ENCODE measurements at regions not wholly inside any gene's neighbourhood (a gene's known extent, or its start where the extent isn't known, plus 50 kb on each side); places are given as distances from the start of the nearest gene placed in this dataset.
"Not testable (repeated sequence)": the region's sequence is repeated elsewhere in the genome, so short reads cannot be mapped to it uniquely, and the experiment has no call there.

DNA sequence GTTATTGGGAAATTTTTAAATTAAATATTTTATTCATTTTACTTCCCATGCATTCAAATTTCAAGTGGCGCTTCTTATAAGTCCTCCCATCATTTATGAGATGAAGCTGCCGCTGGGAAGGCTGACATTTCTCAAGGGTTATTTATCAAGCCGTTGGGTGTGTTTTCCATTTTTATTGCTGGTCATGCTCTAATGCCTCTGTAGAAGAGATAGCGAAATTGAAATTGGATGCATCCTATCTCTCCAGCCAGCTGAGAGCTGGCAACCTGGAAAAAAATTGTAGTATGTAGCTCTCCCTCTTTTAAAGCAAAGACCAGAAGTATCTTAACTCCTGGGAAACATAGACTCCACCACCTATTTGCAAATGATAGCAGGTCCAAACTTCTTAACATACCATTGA is 135.9 kb downstream of the C6orf118 start:
- FAIRE-seq (no peak), DNase-seq (ENCODE audit: low spot score) (no peak)

GRCh38 chr6:165167861-165168260 is 141.5 kb downstream of the C6orf118 start:
- FAIRE-seq: no peak
- no peak for DNase-seq (ENCODE audit: low spot score)

DNA sequence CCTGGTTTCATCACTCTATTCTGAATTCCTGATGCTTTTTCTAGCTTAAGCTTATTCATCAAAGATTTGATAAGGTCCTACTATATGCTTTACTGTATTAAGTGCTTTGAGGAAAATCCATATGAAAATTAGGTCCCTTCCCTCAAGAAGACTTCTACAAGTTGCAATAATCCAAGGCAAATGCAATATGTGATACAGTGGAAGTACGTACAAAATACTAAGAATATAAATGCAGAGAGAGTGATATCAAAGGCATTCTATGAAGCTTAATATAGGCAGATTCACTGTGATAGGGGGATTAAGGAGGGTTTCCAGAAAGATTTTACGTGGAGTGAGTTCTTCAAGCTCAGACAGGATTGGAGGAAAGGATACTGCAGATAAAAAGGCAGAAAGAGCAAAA is 142.1 kb downstream of the C6orf118 start:
- FAIRE-seq: no peak

DNA sequence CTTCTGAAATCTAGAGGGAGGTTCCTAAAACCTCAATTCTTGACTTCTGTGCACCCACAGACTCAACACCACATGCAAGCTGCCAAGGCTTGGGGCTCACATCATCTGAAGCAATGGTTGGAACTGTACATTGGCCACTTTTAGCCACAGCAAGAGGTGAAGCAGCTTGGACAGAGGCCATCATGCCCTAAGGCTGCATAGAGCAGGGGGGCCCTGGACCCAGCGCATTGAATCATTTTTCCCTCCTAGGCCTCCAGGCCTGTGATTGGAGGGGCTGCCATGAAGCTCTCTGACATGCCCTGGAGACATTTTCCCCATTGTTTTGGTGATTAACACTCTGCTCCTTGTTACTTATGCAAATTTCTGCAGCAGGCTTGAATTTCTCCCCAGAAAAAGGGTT is 145.9 kb downstream of the C6orf118 start:
- DNase-seq (ENCODE audit: low spot score): no peak

More for the DNA sequence above, 142.1 kb downstream of the C6orf118 start:
- no peak for DNase-seq (ENCODE audit: low spot score)

GRCh38 chr6:165159460-165159859 is 149.9 kb downstream of the C6orf118 start:
- no peak for FAIRE-seq
- no peak for DNase-seq (ENCODE audit: low spot score)

More for the DNA sequence above, 145.9 kb downstream of the C6orf118 start:
- FAIRE-seq: no peak

GRCh38 chr6:165146456-165146855 is 162.9 kb downstream of the C6orf118 start:
- FAIRE-seq: no peak
- DNase-seq (ENCODE audit: low spot score): no peak

- DNase-seq (ENCODE audit: low spot score) (no peak), FAIRE-seq (no peak)
Measured at GRCh38 chr6:165135889-165136288, 173.5 kb downstream of the C6orf118 start.

GRCh38 chr6:165129086-165129485 is 180.3 kb downstream of the C6orf118 start:
- FAIRE-seq (no peak), DNase-seq (ENCODE audit: low spot score) (no peak)

- peak; percentile 71 for FAIRE-seq
Measured at GRCh38 chr6:165127743-165128142, 181.7 kb downstream of the C6orf118 start.

GRCh38 chr6:165124681-165125080 is 184.7 kb downstream of the C6orf118 start:
- FAIRE-seq; DNase-seq (ENCODE audit: low spot score): not testable (repeated sequence)

More at GRCh38 chr6:165127743-165128142, 181.7 kb downstream of the C6orf118 start:
- DNase-seq (ENCODE audit: low spot score): not testable (repeated sequence)

- FAIRE-seq: no peak
- DNase-seq (ENCODE audit: low spot score): no peak
Measured at GRCh38 chr6:165119231-165120020, 190.0 kb downstream of the C6orf118 start.

- DNase-seq (ENCODE audit: low spot score) (no peak), FAIRE-seq (no peak)
Measured at GRCh38 chr6:165118736-165119135, 190.7 kb downstream of the C6orf118 start.

DNA sequence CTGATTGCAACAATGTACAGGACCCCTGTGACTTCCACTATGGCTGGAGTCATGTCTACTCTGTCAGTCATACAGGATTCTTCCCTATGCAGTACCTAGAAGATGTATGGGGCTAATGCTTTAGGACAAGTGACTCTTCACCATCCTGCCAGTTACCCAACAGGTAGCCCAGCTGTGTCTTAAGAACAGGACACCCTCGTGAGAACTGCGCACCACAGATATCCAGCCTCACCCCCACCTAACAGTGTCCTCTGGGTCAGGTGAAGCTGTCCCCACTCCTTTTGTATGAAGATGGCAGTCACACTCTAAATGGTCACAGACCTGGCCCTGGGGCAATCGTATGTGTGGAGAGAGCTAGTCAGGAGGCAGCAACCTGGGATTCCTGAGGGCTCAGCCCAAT is 191.6 kb downstream of the C6orf118 start:
- FAIRE-seq: no peak
- no peak for DNase-seq (ENCODE audit: low spot score)

DNA sequence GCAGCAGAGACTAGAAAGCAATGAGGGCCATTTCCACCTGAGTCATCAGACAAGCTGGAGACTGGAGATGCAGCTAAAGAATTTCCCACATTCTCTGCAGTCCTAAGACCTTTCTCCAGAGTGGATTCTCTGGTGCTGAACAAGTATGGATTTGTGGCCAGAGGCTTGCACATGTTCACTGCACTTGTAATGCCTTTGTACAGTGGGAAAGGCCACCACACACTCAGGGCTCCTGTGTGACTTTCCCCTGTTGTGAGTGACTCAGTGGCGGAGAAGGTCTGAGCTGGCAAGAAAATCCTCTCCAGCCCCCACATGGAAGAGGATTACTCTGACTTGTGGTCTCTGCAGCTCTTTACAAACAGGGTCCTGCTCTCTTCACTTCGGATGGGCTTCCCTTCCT is 192.3 kb downstream of the C6orf118 start:
- DNase-seq (ENCODE audit: low spot score) (no peak), FAIRE-seq (no peak)

GRCh38 chr6:165110860-165111259 is 198.5 kb downstream of the C6orf118 start:
- no peak for FAIRE-seq
- no peak for DNase-seq (ENCODE audit: low spot score)

GRCh38 chr6:165109011-165109410 is 200.4 kb downstream of the C6orf118 start:
- DNase-seq (ENCODE audit: low spot score) (no peak), FAIRE-seq (no peak)

DNA sequence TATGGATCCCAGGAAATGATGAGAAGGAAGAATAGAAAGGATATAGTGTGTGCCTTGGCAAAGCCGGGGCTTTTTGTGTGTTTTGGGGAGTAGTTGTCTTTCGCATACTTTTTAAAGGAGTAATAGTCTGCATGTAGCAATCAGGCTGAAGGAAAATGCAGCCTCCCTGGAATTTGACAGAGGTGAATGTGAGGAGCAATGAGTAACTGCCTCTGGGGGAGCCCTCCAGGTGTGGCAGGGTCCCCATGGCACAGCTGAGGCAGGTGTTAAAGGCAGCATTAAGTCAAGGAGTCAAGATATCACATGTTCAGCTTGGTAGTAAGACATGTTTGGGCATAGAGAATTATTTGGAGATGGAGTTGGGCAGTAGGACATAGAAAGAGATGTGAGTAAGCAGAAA is 203.1 kb downstream of the C6orf118 start:
- FAIRE-seq (no peak), DNase-seq (ENCODE audit: low spot score) (no peak)

GRCh38 chr6:165098165-165098564 is 211.2 kb downstream of the C6orf118 start:
- FAIRE-seq (no peak), DNase-seq (ENCODE audit: low spot score) (no peak)

DNA sequence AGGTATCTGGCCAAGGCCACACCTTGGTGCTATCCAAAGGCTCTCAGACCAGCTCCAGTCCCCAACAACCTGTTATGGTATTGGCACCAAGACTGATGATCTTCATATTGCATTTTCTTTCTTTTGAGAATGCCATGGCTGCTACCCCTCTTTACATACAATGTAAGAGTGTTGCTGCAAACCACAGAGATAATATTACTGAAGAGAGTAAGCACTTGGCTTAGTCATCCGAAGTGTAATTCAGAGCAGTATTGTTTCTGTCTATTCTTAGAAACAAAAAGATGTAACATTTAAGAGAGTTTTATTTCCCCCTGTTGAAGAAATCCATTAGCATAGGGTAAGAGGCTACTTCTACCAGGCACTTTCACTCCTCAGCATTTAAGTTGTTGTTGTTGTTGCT is 212.5 kb downstream of the C6orf118 start:
- DNase-seq (ENCODE audit: low spot score) (no peak), FAIRE-seq (no peak)

- FAIRE-seq (no peak), DNase-seq (ENCODE audit: low spot score) (no peak)
Measured at GRCh38 chr6:165096209-165096608, 213.2 kb downstream of the C6orf118 start.

DNA sequence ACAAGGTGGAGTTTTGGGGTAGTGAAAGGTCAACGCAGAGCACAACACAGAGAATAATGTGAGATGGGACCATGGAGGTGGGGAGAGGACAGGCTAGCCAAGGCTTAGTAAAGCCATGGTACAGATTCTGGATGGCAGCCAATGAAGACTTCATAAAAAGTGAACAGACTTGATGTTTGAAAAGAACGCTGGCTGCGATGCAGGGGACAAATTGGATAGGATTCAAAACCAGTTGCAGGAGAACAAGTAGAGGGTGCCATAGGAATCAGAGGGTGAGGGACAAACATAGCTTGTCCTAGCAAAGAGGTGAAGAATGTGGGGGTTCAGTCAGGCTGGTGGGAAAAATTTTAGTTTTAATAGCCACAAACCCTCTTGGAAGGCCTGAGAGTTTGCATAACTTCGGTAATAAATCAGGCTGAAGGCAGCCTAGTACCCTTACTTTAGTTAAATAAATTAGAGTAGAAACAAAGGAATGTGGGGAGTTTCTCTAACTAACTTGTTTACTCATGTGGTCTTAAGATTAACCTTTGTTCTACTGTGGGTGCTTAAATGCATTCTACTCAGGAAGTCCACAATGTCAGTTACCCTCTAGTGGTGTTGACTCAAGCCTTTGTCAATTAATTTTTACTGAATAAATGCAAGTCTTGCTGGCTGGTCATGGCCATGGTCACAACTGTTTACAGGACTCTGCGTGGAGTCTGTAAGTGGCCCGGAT is 216.4 kb downstream of the C6orf118 start:
- DNase-seq (ENCODE audit: low spot score): peak; percentile 30
- FAIRE-seq: no peak

DNA sequence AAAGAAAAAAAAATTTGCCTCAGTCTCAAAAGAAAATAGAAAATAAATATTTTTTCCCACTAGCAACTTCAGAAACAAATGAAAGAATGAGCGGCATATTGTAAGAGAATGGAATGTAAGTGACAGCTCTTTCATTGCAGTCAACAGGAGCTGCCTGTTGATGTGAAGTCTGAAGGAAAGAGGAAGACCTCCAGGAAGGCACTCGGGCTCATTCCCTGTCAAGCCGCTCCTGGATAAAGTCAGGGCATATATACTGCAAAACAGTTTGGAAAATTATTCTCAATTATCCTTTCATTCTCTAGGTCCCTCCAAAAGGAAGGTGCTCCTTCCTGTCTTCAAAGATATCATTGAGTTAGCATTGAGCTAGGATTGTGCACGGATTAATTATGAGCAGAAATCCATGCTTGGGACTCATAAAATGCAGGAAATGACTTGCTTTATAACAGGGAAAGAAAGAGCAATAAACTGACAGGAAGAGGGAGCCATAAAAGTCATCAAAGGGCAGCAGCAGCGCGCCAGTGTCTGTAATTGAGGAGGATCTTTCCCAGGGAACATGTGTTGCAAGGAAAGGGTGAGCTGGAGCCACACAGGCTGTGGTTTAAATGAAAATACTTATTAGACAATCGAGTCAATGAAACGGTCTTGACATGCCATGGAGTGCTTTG is 218.2 kb downstream of the C6orf118 start:
- DNase-seq (ENCODE audit: low spot score) (no peak), FAIRE-seq (no peak)
